T-helper 22 cell (primary cell): ENCODE measurements at regions not wholly inside any gene's neighbourhood (a gene's known extent, or its start where the extent isn't known, plus 50 kb on each side); places are given as distances from the start of the nearest gene placed in this dataset.
"Not testable (repeated sequence)": the region's sequence is repeated elsewhere in the genome, so short reads cannot be mapped to it uniquely, and the experiment has no call there.

ENCODE experiments used
- DNase-seq: peaks from one replicate; pipeline ENCODE4 v3.0.0-alpha.2; 2020; ENCODE audit warnings: low read depth

DNA sequence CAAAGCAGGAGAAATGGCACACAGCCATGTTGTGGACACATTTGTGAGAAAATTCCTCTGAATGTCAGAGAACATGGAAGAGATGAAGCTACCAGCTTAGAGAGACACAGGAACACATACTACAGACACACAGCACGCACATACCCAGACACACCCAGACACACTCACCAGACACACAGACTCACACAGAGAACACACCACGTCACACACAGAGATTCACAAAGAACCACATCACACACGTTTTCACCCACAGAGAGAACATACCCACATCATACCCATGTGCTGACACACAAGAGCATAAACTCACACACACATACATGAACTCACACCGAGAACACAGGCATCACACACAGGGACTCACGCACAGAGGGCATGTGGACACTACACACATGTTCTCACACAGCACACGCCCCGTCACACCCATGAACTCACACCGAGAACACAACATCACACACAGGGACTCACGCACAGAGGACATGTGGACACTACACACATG is 124.9 kb downstream of the METRNL start:
- no peak for DNase-seq

DNA sequence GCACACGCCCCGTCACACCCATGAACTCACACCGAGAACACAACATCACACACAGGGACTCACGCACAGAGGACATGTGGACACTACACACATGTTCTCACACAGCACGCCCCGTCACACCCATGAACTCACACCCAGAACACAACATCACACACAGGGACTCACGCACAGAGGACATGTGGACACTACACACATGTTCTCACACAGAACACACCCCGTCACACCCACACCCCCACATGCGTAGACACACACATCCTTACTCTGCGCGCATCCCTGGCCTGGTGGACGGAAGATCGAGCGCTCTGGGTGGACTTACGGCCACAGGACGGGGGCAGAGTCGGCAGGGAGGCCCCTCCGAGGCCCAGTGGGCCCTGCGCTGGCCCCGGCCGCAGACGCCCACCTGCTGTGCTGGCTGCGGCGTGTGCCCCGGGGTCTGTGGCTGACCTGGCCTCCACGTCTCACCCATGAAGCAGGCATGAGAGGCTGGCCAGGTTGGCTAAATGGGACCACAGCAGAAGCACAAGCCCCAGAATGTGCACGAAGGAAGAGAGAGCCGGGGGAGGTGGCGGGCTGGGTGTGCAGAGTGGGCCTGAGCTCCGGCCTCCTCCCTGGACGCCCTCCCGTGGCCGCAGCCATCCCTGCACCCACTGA is 125.5 kb downstream of the METRNL start:
- not testable (repeated sequence) for DNase-seq

DNA sequence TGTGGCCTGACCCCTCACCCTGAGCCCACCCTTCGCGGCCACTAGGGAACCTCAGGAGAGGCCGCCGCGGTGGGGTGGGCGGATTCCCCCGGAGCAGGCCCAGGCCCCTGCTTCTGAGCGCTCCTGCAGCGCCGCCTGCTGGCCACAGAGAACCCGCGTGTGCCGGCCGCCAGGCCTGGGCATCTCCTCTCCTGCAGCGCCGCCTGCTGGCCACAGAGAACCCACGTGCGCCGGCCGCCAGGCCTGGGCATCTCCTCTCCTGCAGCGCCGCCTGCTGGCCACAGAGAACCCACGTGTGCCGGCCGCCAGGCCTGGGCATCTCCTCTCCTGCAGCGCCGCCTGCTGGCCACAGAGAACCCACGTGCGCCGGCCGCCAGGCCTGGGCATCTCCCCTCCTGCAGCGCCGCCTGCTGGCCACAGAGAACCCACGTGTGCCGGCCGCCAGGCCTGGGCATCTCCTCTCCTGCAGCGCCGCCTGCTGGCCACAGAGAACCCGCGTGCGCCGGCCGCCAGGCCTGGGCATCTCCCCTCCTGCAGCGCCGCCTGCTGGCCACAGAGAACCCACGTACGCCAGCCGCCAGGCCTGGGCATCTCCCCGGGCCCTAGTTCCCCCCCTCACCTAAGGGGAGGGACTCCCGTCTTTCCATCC is 126.1 kb downstream of the METRNL start:
- peak; percentile 23 for DNase-seq

DNA sequence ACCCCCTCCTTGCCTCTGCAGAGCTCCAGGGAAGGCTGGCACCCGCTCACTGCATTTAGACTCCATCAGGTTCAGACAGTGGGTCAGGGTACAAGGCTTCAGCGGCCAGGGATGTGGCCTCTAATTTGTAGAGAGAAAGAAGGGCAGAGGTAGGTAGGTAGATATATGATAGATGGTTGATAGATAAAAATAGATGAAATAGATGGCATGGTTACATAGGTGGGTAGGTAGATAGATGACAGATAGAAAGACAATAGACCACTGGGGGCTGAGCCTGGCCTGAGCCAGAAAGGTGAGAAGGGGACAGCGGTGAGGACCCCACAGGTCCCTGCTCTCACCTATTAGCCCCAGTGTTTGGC is 126.6 kb downstream of the METRNL start:
- not testable (repeated sequence) for DNase-seq

DNA sequence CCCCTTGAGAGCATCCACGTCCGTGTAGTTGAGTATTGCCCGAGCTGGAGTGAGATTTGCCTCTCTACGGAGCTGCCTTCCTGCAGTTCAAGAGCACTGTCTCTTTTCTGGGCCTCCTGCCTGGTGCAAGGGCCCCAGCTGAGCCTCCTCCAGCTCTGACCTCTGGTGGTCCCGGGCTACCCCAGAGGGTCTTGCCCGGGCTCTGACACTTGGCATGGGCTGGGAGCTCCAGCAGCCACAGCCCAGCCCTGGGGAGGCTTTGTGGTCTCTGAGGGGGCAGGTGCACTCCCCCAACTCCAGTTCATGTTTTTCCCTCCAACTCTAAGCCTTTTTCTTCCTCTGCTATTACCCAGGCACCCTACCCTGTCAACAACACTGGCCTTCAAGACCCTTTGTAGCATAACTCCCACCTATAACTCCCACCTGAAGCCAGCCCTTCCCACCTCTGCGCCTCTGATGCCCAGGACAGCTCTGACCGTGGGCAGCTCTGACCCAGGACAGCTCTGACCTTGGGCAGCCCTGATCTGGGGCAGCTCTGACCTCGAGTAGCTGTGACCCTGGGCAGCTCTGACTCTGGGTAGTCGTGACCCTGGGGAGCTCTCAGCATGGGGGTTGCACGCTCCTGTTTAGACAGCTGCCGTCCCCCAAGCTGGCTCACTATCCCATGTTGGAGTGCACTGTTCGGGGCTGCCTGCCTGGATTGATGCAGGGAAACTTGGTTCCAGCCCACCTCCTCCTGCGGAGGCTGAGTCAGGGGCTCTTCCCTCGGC is 127.6 kb downstream of the METRNL start:
- not testable (repeated sequence) for DNase-seq

DNA sequence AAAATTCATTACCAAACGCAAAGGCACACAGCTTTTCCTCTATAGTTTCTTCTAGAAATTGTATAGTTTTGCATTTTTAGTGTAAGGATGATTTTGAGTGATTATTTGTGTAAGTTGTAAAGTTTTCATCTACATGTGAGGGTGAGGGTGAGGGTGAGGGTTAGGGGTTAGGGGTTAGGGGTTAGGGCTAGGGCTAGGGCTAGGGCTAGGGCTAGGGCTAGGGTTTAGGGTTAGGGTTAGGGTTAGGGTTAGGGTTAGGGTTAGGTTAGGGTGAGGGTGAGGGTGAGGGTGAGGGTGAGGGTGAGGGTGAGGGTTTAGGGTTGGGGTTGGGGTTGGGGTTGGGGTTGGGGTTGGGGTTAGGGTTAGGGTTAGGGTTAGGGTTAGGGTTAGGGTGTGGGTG is 167.6 kb downstream of the METRNL start:
- not testable (repeated sequence) for DNase-seq
